ENCODE measurements at regions not wholly inside any gene's neighbourhood (a gene's known extent, or its start where the extent isn't known, plus 50 kb on each side); places are given as distances from the start of the nearest gene placed in this dataset.
"Not testable (repeated sequence)": the region's sequence is repeated elsewhere in the genome, so short reads cannot be mapped to it uniquely, and the experiment has no call there.

- intact Hi-C loops (cut with DNase I) = no loop called here
- Histone ChIP-seq H3K36me3 (no peaks in the 10 kb centered on the region), H3K4me3 (no peak overlapping the region), H3K27me3 (peaks cover 0 to 28% (median 0%) of the 10 kb centered on the region in 4 donors), H3K27ac (replicated peaks in 1 of 4) (no peak overlapping the region), H3K9me3 (peaks cover 0 to 11% (median 7%) of the 10 kb centered on the region in 4 donors), H3K4me1 (no peaks in the 10 kb centered on the region)
- TF ChIP-seq EP300 (IDR thresholded peaks at IDR 0.05) = no peak
- no peak for TF ChIP-seq POLR2A (IDR thresholded peaks at IDR 0.05; ENCODE audit: low read depth)
- TF ChIP-seq POLR2AphosphoS5 (IDR thresholded peaks at IDR 0.05) = no peak
- no peak for TF ChIP-seq CTCF (IDR thresholded peaks at IDR 0.05)
- WGBS = 89% methylated on average over 2 of the region's 2 CpGs
- DNase-seq (ENCODE audit: extremely low spot score) = no peak
These were observed 286.6 kb downstream of the AACS start for GRCh38 chr12:125351788-125352187.

- Histone ChIP-seq H3K9me3 (peaks cover 0 to 11% (median 7%) of the 10 kb centered on the region in 4 donors), H3K27me3 (peaks cover 0 to 28% (median 0%) of the 10 kb centered on the region in 4 donors)
- H3K4me3 ChIP-seq; H3K27ac ChIP-seq (replicated peaks in 1 of 4); H3K4me1 ChIP-seq; H3K36me3 ChIP-seq; DNase-seq (ENCODE audit: extremely low spot score); intact Hi-C loops (cut with DNase I): not testable (repeated sequence)
These were observed 287.8 kb downstream of the AACS start for GRCh38 chr12:125353002-125353401.

- no peak overlapping the region for H3K4me3 ChIP-seq
- H3K27me3 ChIP-seq = peaks cover 0 to 26% (median 0%) of the 10 kb centered on the region in 4 donors
- intact Hi-C loops (cut with DNase I) = no loop called here
- 92% methylated on average over 2 of the region's 2 CpGs for WGBS
- H3K4me1 ChIP-seq = no peaks in the 10 kb centered on the region
- peak; percentile 53 for DNase-seq (ENCODE audit: extremely low spot score)
- peaks cover 0 to 16% (median 11%) of the 10 kb centered on the region in 4 donors for H3K9me3 ChIP-seq
- no peaks in the 10 kb centered on the region for H3K36me3 ChIP-seq
- TF ChIP-seq CTCF (IDR thresholded peaks at IDR 0.05) (no peak), POLR2A (IDR thresholded peaks at IDR 0.05; ENCODE audit: low read depth) (no peak), POLR2AphosphoS5 (IDR thresholded peaks at IDR 0.05) (no peak), EP300 (IDR thresholded peaks at IDR 0.05) (no peak)
- no peak overlapping the region for H3K27ac ChIP-seq (replicated peaks in 1 of 4)
These were observed 288.6 kb downstream of the AACS start for GRCh38 chr12:125353871-125354270.

- intact Hi-C loops (cut with DNase I) = no loop called here
- 36% methylated on average over 7 of the region's 7 CpGs for WGBS
- Histone ChIP-seq H3K27ac (replicated peaks in 1 of 4) (no peak overlapping the region), H3K9me3 (peaks cover 0 to 17% (median 12%) of the 10 kb centered on the region in 4 donors), H3K4me3 (no peak overlapping the region), H3K36me3 (no peaks in the 10 kb centered on the region), H3K27me3 (peaks cover 0 to 11% (median 0%) of the 10 kb centered on the region in 4 donors), H3K4me1 (no peaks in the 10 kb centered on the region)
- no peak for TF ChIP-seq POLR2AphosphoS5 (IDR thresholded peaks at IDR 0.05)
- TF ChIP-seq EP300 (IDR thresholded peaks at IDR 0.05) = no peak
- TF ChIP-seq POLR2A (IDR thresholded peaks at IDR 0.05; ENCODE audit: low read depth) = no peak
- TF ChIP-seq CTCF (IDR thresholded peaks at IDR 0.05) = no peak
- no peak for DNase-seq (ENCODE audit: extremely low spot score)
These were observed 290.4 kb downstream of the AACS start for GRCh38 chr12:125355614-125356013.

GRCh38 chr12:125356111-125356510 lies 290.9 kb downstream of the AACS start:
- no peaks in the 10 kb centered on the region for H3K4me1 ChIP-seq
- peaks cover 0 to 17% (median 12%) of the 10 kb centered on the region in 4 donors for H3K9me3 ChIP-seq
- H3K36me3 ChIP-seq = no peaks in the 10 kb centered on the region
- TF ChIP-seq POLR2AphosphoS5 (IDR thresholded peaks at IDR 0.05) (no peak), EP300 (IDR thresholded peaks at IDR 0.05) (no peak), CTCF (IDR thresholded peaks at IDR 0.05) (no peak), POLR2A (IDR thresholded peaks at IDR 0.05; ENCODE audit: low read depth) (no peak)
- no peak overlapping the region for H3K4me3 ChIP-seq
- H3K27ac ChIP-seq (replicated peaks in 1 of 4) = no peak overlapping the region
- no peak for DNase-seq (ENCODE audit: extremely low spot score)
- intact Hi-C loops (cut with DNase I) = no loop called here
- WGBS = 71% methylated on average over 4 of the region's 4 CpGs
- H3K27me3 ChIP-seq = peaks cover 0 to 13% (median 0%) of the 10 kb centered on the region in 4 donors
